HAP-1 (cell line): ENCODE measurements at regions not wholly inside any gene's neighbourhood (a gene's known extent, or its start where the extent isn't known, plus 50 kb on each side); places are given as distances from the start of the nearest gene placed in this dataset.

Source experiments
- DNase-seq, 2 experiments: peaks; one replicate each; pipeline ENCODE4 v3.0.0-alpha.2; 2016 to 2020; ENCODE audit warnings: low spot score in 2 of 2
- H3K27me3 ChIP-seq: fragments of 250-450 bp; sonication (Bioruptor Pico); 2 replicates; pipeline ENCODE4 v1.5.1; 2020; ENCODE audit warnings: low read depth, mild to moderate bottlenecking, moderate library complexity
- H3K36me3 ChIP-seq: fragments of 250-450 bp; sonication (Bioruptor Pico); replicated peaks from 2 replicates; pipeline ENCODE4 v1.5.1; 2020; ENCODE audit warnings: mild to moderate bottlenecking
- H3K4me1 ChIP-seq: fragments of 250-450 bp; sonication (Bioruptor Pico); 2 replicates; pipeline ENCODE4 v1.5.1; 2020; ENCODE audit warnings: mild to moderate bottlenecking
- H3K4me3 ChIP-seq: fragments of 250-450 bp; sonication (Bioruptor Pico); 2 replicates; pipeline ENCODE4 v1.5.1; 2020; ENCODE audit warnings: mild to moderate bottlenecking, moderate library complexity
- H3K9me3 ChIP-seq: fragments of 250-450 bp; sonication (Bioruptor Pico); 2 replicates; pipeline ENCODE4 v1.5.1; 2020; ENCODE audit warnings: mild to moderate bottlenecking, moderate library complexity
- in situ Hi-C: fragments of 300-500 bp; cut with MboI; formaldehyde crosslinking; loops from 3 replicates; pipeline ENCODE4 v1.14.3; 2020; ENCODE audit warnings: low sequenced_read_pairs, inconsistent platforms, mixed read lengths

GRCh38 chr10:111551001-111551400 is 474.2 kb downstream of the ADRA2A start:
- DNase-seq: no peak
- Histone ChIP-seq H3K4me3 (no peak overlapping the region), H3K27me3 (no peaks in the 10 kb centered on the region), H3K36me3 (no peaks in the 10 kb centered on the region), H3K9me3 (no peaks in the 10 kb centered on the region), H3K4me1 (no peaks in the 10 kb centered on the region)
- in situ Hi-C loops: no loop called here

GRCh38 chr10:111556666-111557065 is 479.8 kb downstream of the ADRA2A start:
- H3K4me1 ChIP-seq: no peaks in the 10 kb centered on the region
- in situ Hi-C loops: no loop called here
- H3K4me3 ChIP-seq: no peak overlapping the region
- DNase-seq: no peak
- H3K27me3 ChIP-seq: no peaks in the 10 kb centered on the region
- no peaks in the 10 kb centered on the region for H3K9me3 ChIP-seq
- no peaks in the 10 kb centered on the region for H3K36me3 ChIP-seq

- DNase-seq: no peak
- Histone ChIP-seq H3K36me3 (no peaks in the 10 kb centered on the region), H3K4me3 (no peak overlapping the region), H3K27me3 (no peaks in the 10 kb centered on the region), H3K9me3 (no peaks in the 10 kb centered on the region), H3K4me1 (no peaks in the 10 kb centered on the region)
- in situ Hi-C loops: no loop called here
Measured at GRCh38 chr10:111558211-111558610, 481.4 kb downstream of the ADRA2A start.

GRCh38 chr10:111560027-111560426 is 483.2 kb downstream of the ADRA2A start:
- no peaks in the 10 kb centered on the region for H3K4me1 ChIP-seq
- no peaks in the 10 kb centered on the region for H3K36me3 ChIP-seq
- no peaks in the 10 kb centered on the region for H3K9me3 ChIP-seq
- H3K4me3 ChIP-seq: no peak overlapping the region
- in situ Hi-C loops: no loop called here
- no peak for DNase-seq
- H3K27me3 ChIP-seq: no peaks in the 10 kb centered on the region

GRCh38 chr10:111561124-111561523 is 484.3 kb downstream of the ADRA2A start:
- no peak for DNase-seq
- no peaks in the 10 kb centered on the region for H3K9me3 ChIP-seq
- in situ Hi-C loops: no loop called here
- no peak overlapping the region for H3K4me3 ChIP-seq
- no peaks in the 10 kb centered on the region for H3K36me3 ChIP-seq
- no peaks in the 10 kb centered on the region for H3K4me1 ChIP-seq
- H3K27me3 ChIP-seq: no peaks in the 10 kb centered on the region

- no peak for DNase-seq
- in situ Hi-C loops: no loop called here
- Histone ChIP-seq H3K4me3 (no peak overlapping the region), H3K36me3 (no peaks in the 10 kb centered on the region), H3K27me3 (no peaks in the 10 kb centered on the region), H3K9me3 (no peaks in the 10 kb centered on the region), H3K4me1 (no peaks in the 10 kb centered on the region)
Measured at GRCh38 chr10:111565542-111565941, 488.7 kb downstream of the ADRA2A start.

- in situ Hi-C loops: no loop called here
- no peaks in the 10 kb centered on the region for H3K4me1 ChIP-seq
Measured at GRCh38 chr10:111578076-111578475, 501.2 kb downstream of the ADRA2A start.

GRCh38 chr10:111579473-111579872 is 502.6 kb downstream of the ADRA2A start:
- Histone ChIP-seq H3K4me3 (no peak overlapping the region), H3K36me3 (no peaks in the 10 kb centered on the region), H3K27me3 (no peaks in the 10 kb centered on the region), H3K9me3 (no peaks in the 10 kb centered on the region), H3K4me1 (no peaks in the 10 kb centered on the region)
- in situ Hi-C loops: no loop called here
- no peak for DNase-seq

More at GRCh38 chr10:111578076-111578475, 501.2 kb downstream of the ADRA2A start:
- Histone ChIP-seq H3K4me3 (no peak overlapping the region), H3K9me3 (no peaks in the 10 kb centered on the region), H3K27me3 (no peaks in the 10 kb centered on the region), H3K36me3 (no peaks in the 10 kb centered on the region)
- DNase-seq: no peak

- Histone ChIP-seq H3K36me3 (no peaks in the 10 kb centered on the region), H3K4me1 (no peaks in the 10 kb centered on the region), H3K27me3 (no peaks in the 10 kb centered on the region), H3K4me3 (no peak overlapping the region), H3K9me3 (no peaks in the 10 kb centered on the region)
- no peak for DNase-seq
- in situ Hi-C loops: no loop called here
Measured at GRCh38 chr10:111590703-111591102, 513.9 kb downstream of the ADRA2A start.

- H3K27me3 ChIP-seq: no peaks in the 10 kb centered on the region
- no peaks in the 10 kb centered on the region for H3K36me3 ChIP-seq
- no peak overlapping the region for H3K4me3 ChIP-seq
- H3K4me1 ChIP-seq: no peaks in the 10 kb centered on the region
- no peaks in the 10 kb centered on the region for H3K9me3 ChIP-seq
- in situ Hi-C loops: no loop called here
- no peak for DNase-seq
Measured at GRCh38 chr10:111593578-111593977, 516.7 kb downstream of the ADRA2A start.

GRCh38 chr10:111595173-111595572 is 518.3 kb downstream of the ADRA2A start:
- no peak overlapping the region for H3K4me3 ChIP-seq
- no peaks in the 10 kb centered on the region for H3K36me3 ChIP-seq
- no peak for DNase-seq
- H3K9me3 ChIP-seq: no peaks in the 10 kb centered on the region
- no peaks in the 10 kb centered on the region for H3K4me1 ChIP-seq
- in situ Hi-C loops: no loop called here
- no peaks in the 10 kb centered on the region for H3K27me3 ChIP-seq

GRCh38 chr10:111598433-111599059 is 521.7 kb downstream of the ADRA2A start:
- peak; percentile 50 to 65 for DNase-seq

GRCh38 chr10:111599943-111600342 is 523.1 kb downstream of the ADRA2A start:
- Histone ChIP-seq H3K9me3 (no peaks in the 10 kb centered on the region), H3K4me3 (no peak overlapping the region), H3K4me1 (no peaks in the 10 kb centered on the region), H3K27me3 (no peaks in the 10 kb centered on the region), H3K36me3 (no peaks in the 10 kb centered on the region)
- in situ Hi-C loops: no loop called here
- no peak for DNase-seq

More at GRCh38 chr10:111598433-111599059, 521.7 kb downstream of the ADRA2A start:
- Histone ChIP-seq H3K4me3 (no peak overlapping the region), H3K9me3 (no peaks in the 10 kb centered on the region), H3K36me3 (no peaks in the 10 kb centered on the region), H3K27me3 (no peaks in the 10 kb centered on the region), H3K4me1 (no peaks in the 10 kb centered on the region)
- in situ Hi-C loops: no loop called here

- Histone ChIP-seq H3K36me3 (no peaks in the 10 kb centered on the region), H3K27me3 (no peaks in the 10 kb centered on the region), H3K9me3 (no peaks in the 10 kb centered on the region), H3K4me1 (no peaks in the 10 kb centered on the region), H3K4me3 (no peak overlapping the region)
- no peak for DNase-seq
- in situ Hi-C loops: no loop called here
Measured at GRCh38 chr10:111600772-111601171, 523.9 kb downstream of the ADRA2A start.

GRCh38 chr10:111612273-111612672 is 535.4 kb downstream of the ADRA2A start:
- H3K4me1 ChIP-seq: no peaks in the 10 kb centered on the region
- no peaks in the 10 kb centered on the region for H3K27me3 ChIP-seq
- no peak for DNase-seq
- H3K4me3 ChIP-seq: no peak overlapping the region
- in situ Hi-C loops: no loop called here
- no peaks in the 10 kb centered on the region for H3K9me3 ChIP-seq
- no peaks in the 10 kb centered on the region for H3K36me3 ChIP-seq
